ENCODE measurements at regions not wholly inside any gene's neighbourhood (a gene's known extent, or its start where the extent isn't known, plus 50 kb on each side); places are given as distances from the start of the nearest gene placed in this dataset.

- no peaks in the 10 kb centered on the region for H3K4me1 ChIP-seq (ENCODE audit: insufficient read depth)
- H3K4me3 ChIP-seq: no peak overlapping the region
- no peak overlapping the region for H3K27ac ChIP-seq
- intact Hi-C loops (cut with DNase I): no loop called here
- TF ChIP-seq EP300 (IDR thresholded peaks at IDR 0.05): no peak
- no peak for TF ChIP-seq POLR2A (IDR thresholded peaks at IDR 0.05)
- TF ChIP-seq, protein P1, sequence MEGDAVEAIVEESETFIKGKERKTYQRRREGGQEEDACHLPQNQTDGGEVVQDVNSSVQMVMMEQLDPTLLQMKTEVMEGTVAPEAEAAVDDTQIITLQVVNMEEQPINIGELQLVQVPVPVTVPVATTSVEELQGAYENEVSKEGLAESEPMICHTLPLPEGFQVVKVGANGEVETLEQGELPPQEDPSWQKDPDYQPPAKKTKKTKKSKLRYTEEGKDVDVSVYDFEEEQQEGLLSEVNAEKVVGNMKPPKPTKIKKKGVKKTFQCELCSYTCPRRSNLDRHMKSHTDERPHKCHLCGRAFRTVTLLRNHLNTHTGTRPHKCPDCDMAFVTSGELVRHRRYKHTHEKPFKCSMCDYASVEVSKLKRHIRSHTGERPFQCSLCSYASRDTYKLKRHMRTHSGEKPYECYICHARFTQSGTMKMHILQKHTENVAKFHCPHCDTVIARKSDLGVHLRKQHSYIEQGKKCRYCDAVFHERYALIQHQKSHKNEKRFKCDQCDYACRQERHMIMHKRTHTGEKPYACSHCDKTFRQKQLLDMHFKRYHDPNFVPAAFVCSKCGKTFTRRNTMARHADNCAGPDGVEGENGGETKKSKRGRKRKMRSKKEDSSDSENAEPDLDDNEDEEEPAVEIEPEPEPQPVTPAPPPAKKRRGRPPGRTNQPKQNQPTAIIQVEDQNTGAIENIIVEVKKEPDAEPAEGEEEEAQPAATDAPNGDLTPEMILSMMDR (IDR thresholded peaks at IDR 0.05): no peak
- 29 to 69% (median 64%) methylated on average over 1 of the region's 1 CpG for WGBS, 3 donors
- no peaks in the 10 kb centered on the region for H3K27me3 ChIP-seq
- H3K9me3 ChIP-seq: no peaks in the 10 kb centered on the region
- no peaks in the 10 kb centered on the region for H3K36me3 ChIP-seq
- no peak for DNase-seq
These were observed 216.7 kb upstream of the MPHOSPH6 start for GRCh38 chr16:82386761-82387160.

GRCh38 chr16:82384949-82385348 is 214.9 kb upstream of the MPHOSPH6 start:
- H3K4me1 ChIP-seq (ENCODE audit: insufficient read depth): no peaks in the 10 kb centered on the region
- TF ChIP-seq, protein P1 (IDR thresholded peaks at IDR 0.05): no peak
- TF ChIP-seq EP300 (IDR thresholded peaks at IDR 0.05): no peak
- TF ChIP-seq POLR2A (IDR thresholded peaks at IDR 0.05): no peak
- no peak for DNase-seq
- no peaks in the 10 kb centered on the region for H3K27me3 ChIP-seq
- intact Hi-C loops (cut with DNase I): no loop called here
- no peaks in the 10 kb centered on the region for H3K36me3 ChIP-seq
- H3K4me3 ChIP-seq: no peak overlapping the region
- WGBS, 3 donors: 38 to 51% (median 44%) methylated on average over 4 of the region's 4 CpGs
- no peak overlapping the region for H3K27ac ChIP-seq
- H3K9me3 ChIP-seq: no peaks in the 10 kb centered on the region

DNA sequence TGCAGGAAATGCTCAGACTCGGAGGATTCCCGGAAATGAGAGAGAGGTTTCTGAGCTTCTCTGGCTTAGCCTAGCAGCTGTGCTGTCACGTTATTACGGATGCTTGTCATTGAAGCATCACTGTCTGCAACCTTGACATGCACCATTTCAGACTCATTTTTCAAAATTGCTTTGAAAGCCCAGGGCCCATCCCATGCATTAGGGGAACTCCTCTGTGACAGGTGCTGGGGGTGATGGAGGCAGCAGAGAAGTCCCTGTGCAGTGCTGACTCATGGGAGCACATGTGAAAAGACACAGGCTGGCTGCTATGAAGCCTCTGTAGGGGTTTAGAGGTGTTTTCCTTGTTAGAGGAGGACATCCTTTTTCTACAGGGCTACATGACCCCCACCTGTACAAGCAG is 214.0 kb upstream of the MPHOSPH6 start:
- Histone ChIP-seq H3K27ac (no peak overlapping the region), H3K27me3 (no peaks in the 10 kb centered on the region), H3K9me3 (peaks cover 0 to 3% of the 10 kb centered on the region in 2 donors), H3K4me3 (no peak overlapping the region), H3K4me1 (ENCODE audit: insufficient read depth) (no peaks in the 10 kb centered on the region), H3K36me3 (no peaks in the 10 kb centered on the region)
- 61 to 80% (median 68%) methylated on average over 4 of the region's 4 CpGs for WGBS, 3 donors
- intact Hi-C loops (cut with DNase I): no loop called here
- DNase-seq: no peak
- TF ChIP-seq, protein P1 (IDR thresholded peaks at IDR 0.05): no peak
- TF ChIP-seq POLR2A (IDR thresholded peaks at IDR 0.05) (no peak), EP300 (IDR thresholded peaks at IDR 0.05) (no peak)

- WGBS, 3 donors: 53 to 64% (median 55%) methylated on average over 4 of the region's 4 CpGs
These were observed 212.5 kb upstream of the MPHOSPH6 start for GRCh38 chr16:82382521-82382920.

More at GRCh38 chr16:82382521-82382920, 212.5 kb upstream of the MPHOSPH6 start:
- Histone ChIP-seq H3K27me3 (no peaks in the 10 kb centered on the region), H3K9me3 (peaks cover 0 to 3% of the 10 kb centered on the region in 2 donors), H3K36me3 (no peaks in the 10 kb centered on the region), H3K27ac (no peak overlapping the region), H3K4me1 (ENCODE audit: insufficient read depth) (no peaks in the 10 kb centered on the region), H3K4me3 (no peak overlapping the region)
- DNase-seq: no peak
- intact Hi-C loops (cut with DNase I): no loop called here
- TF ChIP-seq POLR2A (IDR thresholded peaks at IDR 0.05) (no peak), EP300 (IDR thresholded peaks at IDR 0.05) (no peak)
- TF ChIP-seq, protein P1 (IDR thresholded peaks at IDR 0.05): no peak
